ENCODE measurements at regions not wholly inside any gene's neighbourhood (a gene's known extent, or its start where the extent isn't known, plus 50 kb on each side); places are given as distances from the start of the nearest gene placed in this dataset.

- TF ChIP-seq EZH2phosphoT487 (IDR thresholded peaks at IDR 0.05; ENCODE audit: low read depth) (no peak), CTCF (IDR thresholded peaks at IDR 0.05; ENCODE audit: low read depth, low read length) (no peak)
- H3K9me3 ChIP-seq (ENCODE audit: insufficient read depth, low read length): no peaks in the 10 kb centered on the region
- H3K36me3 ChIP-seq (replicated peaks; ENCODE audit: low read depth, low read length): no peaks in the 10 kb centered on the region
- H2AFZ ChIP-seq (ENCODE audit: low read depth, low read length): no peak overlapping the region
- no peak overlapping the region for H3K27ac ChIP-seq (ENCODE audit: low read length)
- H3K79me2 ChIP-seq (ENCODE audit: low read length): no peaks in the 10 kb centered on the region
- no peak overlapping the region for H3K4me3 ChIP-seq (ENCODE audit: low read length)
- H4K20me1 ChIP-seq (ENCODE audit: insufficient read depth, low read length): no peaks in the 10 kb centered on the region
- no peaks in the 10 kb centered on the region for H3K27me3 ChIP-seq (ENCODE audit: low read depth, low read length)
- H3K4me1 ChIP-seq (ENCODE audit: low read length): no peaks in the 10 kb centered on the region
- no peak overlapping the region for H3K9ac ChIP-seq (ENCODE audit: low read length)
- H3K4me2 ChIP-seq (ENCODE audit: low read length): no peak overlapping the region
These were observed 993.5 kb upstream of the SEMA6A start for GRCh38 chr5:117568126-117568525.

- Histone ChIP-seq H3K4me1 (ENCODE audit: low read length) (no peaks in the 10 kb centered on the region), H2AFZ (ENCODE audit: low read depth, low read length) (no peak overlapping the region), H3K27me3 (ENCODE audit: low read depth, low read length) (no peaks in the 10 kb centered on the region), H3K4me2 (ENCODE audit: low read length) (no peak overlapping the region), H3K9ac (ENCODE audit: low read length) (no peak overlapping the region), H3K27ac (ENCODE audit: low read length) (no peak overlapping the region), H3K79me2 (ENCODE audit: low read length) (no peaks in the 10 kb centered on the region), H3K36me3 (replicated peaks; ENCODE audit: low read depth, low read length) (no peaks in the 10 kb centered on the region), H4K20me1 (ENCODE audit: insufficient read depth, low read length) (no peaks in the 10 kb centered on the region), H3K4me3 (ENCODE audit: low read length) (no peak overlapping the region), H3K9me3 (ENCODE audit: insufficient read depth, low read length) (no peaks in the 10 kb centered on the region)
- TF ChIP-seq EZH2phosphoT487 (IDR thresholded peaks at IDR 0.05; ENCODE audit: low read depth): no peak
- TF ChIP-seq CTCF (IDR thresholded peaks at IDR 0.05; ENCODE audit: low read depth, low read length): no peak
These were observed 988.0 kb upstream of the SEMA6A start for GRCh38 chr5:117562647-117563046.

- no peaks in the 10 kb centered on the region for H3K9me3 ChIP-seq (ENCODE audit: insufficient read depth, low read length)
- H4K20me1 ChIP-seq (ENCODE audit: insufficient read depth, low read length): no peaks in the 10 kb centered on the region
- no peak overlapping the region for H3K4me3 ChIP-seq (ENCODE audit: low read length)
- H3K4me2 ChIP-seq (ENCODE audit: low read length): no peak overlapping the region
- H3K27me3 ChIP-seq (ENCODE audit: low read depth, low read length): no peaks in the 10 kb centered on the region
- no peaks in the 10 kb centered on the region for H3K4me1 ChIP-seq (ENCODE audit: low read length)
- no peak overlapping the region for H2AFZ ChIP-seq (ENCODE audit: low read depth, low read length)
- no peak overlapping the region for H3K9ac ChIP-seq (ENCODE audit: low read length)
- H3K79me2 ChIP-seq (ENCODE audit: low read length): no peaks in the 10 kb centered on the region
- no peak overlapping the region for H3K27ac ChIP-seq (ENCODE audit: low read length)
- no peaks in the 10 kb centered on the region for H3K36me3 ChIP-seq (replicated peaks; ENCODE audit: low read depth, low read length)
- TF ChIP-seq CTCF (IDR thresholded peaks at IDR 0.05; ENCODE audit: low read depth, low read length): no peak
- no peak for TF ChIP-seq EZH2phosphoT487 (IDR thresholded peaks at IDR 0.05; ENCODE audit: low read depth)
These were observed 986.9 kb upstream of the SEMA6A start for GRCh38 chr5:117561531-117561930.

DNA sequence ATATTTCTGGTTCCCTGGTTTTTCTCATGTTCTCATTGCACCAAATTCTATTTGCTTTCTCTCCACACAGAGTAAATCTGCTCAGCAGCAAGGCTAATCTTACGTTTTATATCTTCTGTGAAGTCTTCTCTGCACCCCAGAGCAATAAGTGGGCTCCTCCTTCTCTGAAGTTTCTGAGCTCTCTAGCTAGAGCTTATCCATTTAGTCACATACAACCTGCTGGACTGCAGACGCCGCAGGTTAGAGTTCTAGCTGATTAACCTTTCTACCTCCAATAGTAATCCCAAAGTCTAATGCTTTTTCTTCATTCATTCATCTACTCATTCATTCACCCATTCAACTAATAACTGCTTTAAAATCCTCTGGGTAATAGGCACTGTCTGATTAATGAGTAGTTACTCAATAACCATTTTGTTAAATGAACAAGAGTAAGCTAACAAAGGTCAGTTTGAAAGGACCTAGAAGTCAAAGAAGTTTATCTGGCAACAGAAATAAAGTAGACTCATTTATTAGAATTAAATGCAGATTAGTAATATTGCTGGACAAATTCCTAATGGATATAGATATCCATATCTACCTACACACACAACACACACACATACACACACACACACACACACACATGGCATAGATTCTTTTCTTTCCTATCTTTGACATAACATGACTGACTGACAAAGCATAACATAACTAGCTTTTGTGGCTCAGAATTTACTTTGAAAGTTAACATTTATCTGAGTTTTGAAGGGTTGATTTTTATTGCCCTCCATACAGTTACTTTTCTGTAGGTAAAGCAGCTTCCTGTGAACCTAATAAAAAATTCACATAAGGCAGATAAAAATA, 984.6 kb upstream of the SEMA6A start:
- Histone ChIP-seq H2AFZ (ENCODE audit: low read depth, low read length) (no peak overlapping the region), H3K27ac (ENCODE audit: low read length) (no peak overlapping the region), H4K20me1 (ENCODE audit: insufficient read depth, low read length) (no peaks in the 10 kb centered on the region), H3K79me2 (ENCODE audit: low read length) (no peaks in the 10 kb centered on the region), H3K27me3 (ENCODE audit: low read depth, low read length) (no peaks in the 10 kb centered on the region), H3K9ac (ENCODE audit: low read length) (no peak overlapping the region), H3K9me3 (ENCODE audit: insufficient read depth, low read length) (no peaks in the 10 kb centered on the region), H3K36me3 (replicated peaks; ENCODE audit: low read depth, low read length) (no peaks in the 10 kb centered on the region), H3K4me3 (ENCODE audit: low read length) (no peak overlapping the region), H3K4me1 (ENCODE audit: low read length) (no peaks in the 10 kb centered on the region), H3K4me2 (ENCODE audit: low read length) (no peak overlapping the region)
- no peak for TF ChIP-seq EZH2phosphoT487 (IDR thresholded peaks at IDR 0.05; ENCODE audit: low read depth)
- TF ChIP-seq CTCF (IDR thresholded peaks at IDR 0.05; ENCODE audit: low read depth, low read length): no peak

Measured in OCI-LY3 (cell line).